ENCODE measurements at regions not wholly inside any gene's neighbourhood (a gene's known extent, or its start where the extent isn't known, plus 50 kb on each side); places are given as distances from the start of the nearest gene placed in this dataset.
"Not testable (repeated sequence)": the region's sequence is repeated elsewhere in the genome, so short reads cannot be mapped to it uniquely, and the experiment has no call there.

DNA sequence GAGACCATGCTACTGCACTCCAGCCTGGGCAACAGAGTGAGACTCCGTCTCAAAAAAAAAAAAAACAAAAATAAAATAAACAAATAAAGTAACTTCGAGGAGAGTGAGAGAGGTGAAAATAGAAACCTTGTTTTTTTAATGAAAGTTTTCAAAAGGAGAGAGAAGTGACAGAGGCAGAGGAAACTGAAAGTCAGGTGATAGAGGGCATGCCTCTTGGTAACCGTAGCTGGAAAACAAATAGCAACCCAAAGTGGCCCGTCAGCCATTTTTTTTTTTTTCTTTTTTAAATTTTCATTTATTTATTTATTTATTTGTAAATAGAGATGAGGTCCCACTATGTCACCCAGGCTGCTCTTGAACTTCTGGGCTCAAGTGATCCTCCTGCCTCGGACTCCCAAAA lies 347.0 kb downstream of the SRGAP2C start:
- TF ChIP-seq, protein P1, sequence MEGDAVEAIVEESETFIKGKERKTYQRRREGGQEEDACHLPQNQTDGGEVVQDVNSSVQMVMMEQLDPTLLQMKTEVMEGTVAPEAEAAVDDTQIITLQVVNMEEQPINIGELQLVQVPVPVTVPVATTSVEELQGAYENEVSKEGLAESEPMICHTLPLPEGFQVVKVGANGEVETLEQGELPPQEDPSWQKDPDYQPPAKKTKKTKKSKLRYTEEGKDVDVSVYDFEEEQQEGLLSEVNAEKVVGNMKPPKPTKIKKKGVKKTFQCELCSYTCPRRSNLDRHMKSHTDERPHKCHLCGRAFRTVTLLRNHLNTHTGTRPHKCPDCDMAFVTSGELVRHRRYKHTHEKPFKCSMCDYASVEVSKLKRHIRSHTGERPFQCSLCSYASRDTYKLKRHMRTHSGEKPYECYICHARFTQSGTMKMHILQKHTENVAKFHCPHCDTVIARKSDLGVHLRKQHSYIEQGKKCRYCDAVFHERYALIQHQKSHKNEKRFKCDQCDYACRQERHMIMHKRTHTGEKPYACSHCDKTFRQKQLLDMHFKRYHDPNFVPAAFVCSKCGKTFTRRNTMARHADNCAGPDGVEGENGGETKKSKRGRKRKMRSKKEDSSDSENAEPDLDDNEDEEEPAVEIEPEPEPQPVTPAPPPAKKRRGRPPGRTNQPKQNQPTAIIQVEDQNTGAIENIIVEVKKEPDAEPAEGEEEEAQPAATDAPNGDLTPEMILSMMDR (conservative IDR thresholded peaks at IDR 0.05 in 1 of 2, IDR thresholded peaks at IDR 0.05 in 1 of 2; ENCODE audit: extremely low read depth in 1 of 2, insufficient read depth in 1 of 2, low read depth in 1 of 2, low read length in 2 of 2), result not testable (repeated sequence)
- TF ChIP-seq EZH2 (IDR thresholded peaks at IDR 0.05; ENCODE audit: borderline replicate concordance, low read length), result not testable (repeated sequence)
